WTC11 (cell line): ENCODE measurements at regions not wholly inside any gene's neighbourhood (a gene's known extent, or its start where the extent isn't known, plus 50 kb on each side); places are given as distances from the start of the nearest gene placed in this dataset.

Experiments
- ATAC-seq: fragments of 200-7000 bp; cut with Tn5 transposase; 2 replicates; pipeline ENCODE4 v1.10.0; 2021; ENCODE audit warnings: mild to moderate bottlenecking, moderate library complexity
- CTCF ChIA-PET: fragments of 300-600 bp; sonication (Branson Sonifier 250); formaldehyde crosslinking; loops from one replicate; lab custom pipeline; 2021; ENCODE audit warnings: antibody characterized with exemption; lab: Charles Lee
- POLR2A ChIA-PET: fragments of 350-600 bp; sonication (Branson Sonifier 250); formaldehyde crosslinking; loops from one replicate; lab custom pipeline; 2021; ENCODE audit warnings: antibody characterized with exemption; lab: Charles Lee
- DNase-seq: peaks from one replicate; pipeline ENCODE4 v3.0.0; 2021; ENCODE audit warnings: low spot score
- H3K27ac Mint-ChIP-seq: 2 replicates; pipeline ENCODE4 v1.8.0; 2021; ENCODE audit warnings: mixed read lengths
- H3K27me3 Mint-ChIP-seq: 2 replicates; pipeline ENCODE4 v1.8.0; 2021; ENCODE audit warnings: low read depth, mild to moderate bottlenecking, moderate library complexity, mixed read lengths
- H3K36me3 Mint-ChIP-seq: 2 replicates; pipeline ENCODE4 v1.8.0; 2021; ENCODE audit warnings: mixed read lengths
- H3K4me1 Mint-ChIP-seq: 2 replicates; pipeline ENCODE4 v1.8.0; 2022; ENCODE audit warnings: mixed read lengths
- H3K4me3 Mint-ChIP-seq: 2 replicates; pipeline ENCODE4 v1.8.0; 2021; ENCODE audit warnings: mild to moderate bottlenecking, moderate library complexity, mixed read lengths
- H3K9me3 Mint-ChIP-seq: 2 replicates; pipeline ENCODE4 v1.8.0; 2021; ENCODE audit warnings: mixed read lengths
- EMX1 ChIP-seq: fragments of 250-450 bp; sonication (Bioruptor Pico); IDR thresholded peaks from 2 replicates; pipeline ENCODE4 v1.8.0; 2021; ENCODE audit warnings: mild to moderate bottlenecking
- ESRRA ChIP-seq: sonication (generic); formaldehyde crosslinking; IDR thresholded peaks from 2 replicates; pipeline ENCODE4 v1.8.1; 2022; ENCODE audit warnings: mild to moderate bottlenecking, missing genetic modification reagents, borderline replicate concordance
- FOXP1 ChIP-seq: sonication (generic); formaldehyde crosslinking; IDR thresholded peaks from 2 replicates; pipeline ENCODE4 v1.8.0; 2022; ENCODE audit warnings: missing genetic modification reagents, mild to moderate bottlenecking, moderate library complexity, borderline replicate concordance
- JAZF1 ChIP-seq: fragments of 250-450 bp; sonication (Bioruptor Pico); IDR thresholded peaks from 2 replicates; pipeline ENCODE4 v1.9.0; 2021; ENCODE audit warnings: moderate library complexity, mild to moderate bottlenecking, inconsistent platforms
- MXD4 ChIP-seq: fragments of 250-450 bp; sonication (Bioruptor Pico); IDR thresholded peaks from 2 replicates; pipeline ENCODE4 v1.8.0; 2021; ENCODE audit warnings: mild to moderate bottlenecking, moderate library complexity, borderline replicate concordance
- MYBL2 ChIP-seq: sonication (generic); formaldehyde crosslinking; IDR thresholded peaks from 2 replicates; pipeline ENCODE4 v1.8.1; 2023; ENCODE audit warnings: mild to moderate bottlenecking, moderate library complexity, missing genetic modification reagents
- NR1H2 ChIP-seq: sonication (generic); formaldehyde crosslinking; IDR thresholded peaks from 2 replicates; pipeline ENCODE4 v1.9.0; 2021; ENCODE audit warnings: mild to moderate bottlenecking, moderate library complexity, missing genetic modification reagents
- NR2C2 ChIP-seq: sonication (generic); formaldehyde crosslinking; IDR thresholded peaks from 2 replicates; pipeline ENCODE4 v1.8.0; 2022; ENCODE audit warnings: mild to moderate bottlenecking, missing genetic modification reagents
- NR3C1 ChIP-seq: sonication (generic); formaldehyde crosslinking; conservative IDR thresholded peaks from 2 replicates; pipeline ENCODE4 v1.8.1; 2023; ENCODE audit warnings: low read depth, mild to moderate bottlenecking, missing genetic modification reagents
- SMAD3 ChIP-seq: sonication (generic); formaldehyde crosslinking; IDR thresholded peaks from 2 replicates; pipeline ENCODE4 v1.8.0; 2022; ENCODE audit warnings: missing genetic modification reagents, mild to moderate bottlenecking, borderline replicate concordance
- ZNF138 ChIP-seq: sonication (generic); formaldehyde crosslinking; conservative IDR thresholded peaks from 2 replicates; pipeline ENCODE4 v1.8.1; 2022; ENCODE audit warnings: mild to moderate bottlenecking, moderate library complexity, missing genetic modification reagents
- ZNF219 ChIP-seq: sonication (generic); formaldehyde crosslinking; IDR thresholded peaks from 2 replicates; pipeline ENCODE4 v1.8.0; 2023; ENCODE audit warnings: missing genetic modification reagents, mild to moderate bottlenecking, borderline replicate concordance
- ZNF263 ChIP-seq: sonication (generic); formaldehyde crosslinking; IDR thresholded peaks from 2 replicates; pipeline ENCODE4 v1.8.1; 2022; ENCODE audit warnings: low read depth, mild to moderate bottlenecking, moderate library complexity, missing genetic modification reagents
- TF ChIP-seq, protein P1 (sequence below): sonication (generic); formaldehyde crosslinking; IDR thresholded peaks from 2 replicates; pipeline ENCODE4 v1.8.1; 2022; ENCODE audit warnings: missing genetic modification reagents, borderline replicate concordance
- TF ChIP-seq, protein P2 (sequence below): fragments of 200-600 bp; IDR thresholded peaks from 2 replicates; pipeline ENCODE4 v1.8.0; 2022; ENCODE audit warnings: antibody characterized with exemption
- TF ChIP-seq, protein P3 (sequence below): sonication (generic); formaldehyde crosslinking; IDR thresholded peaks from 2 replicates; pipeline ENCODE4 v1.8.1; 2023; ENCODE audit warnings: mild to moderate bottlenecking, missing genetic modification reagents
- TF ChIP-seq, protein P4 (sequence below): sonication (generic); formaldehyde crosslinking; IDR thresholded peaks from 2 replicates; pipeline ENCODE4 v1.8.0; 2022; ENCODE audit warnings: mild to moderate bottlenecking, missing genetic modification reagents
- TF ChIP-seq, protein P5 (sequence below): sonication (generic); formaldehyde crosslinking; IDR thresholded peaks from 2 replicates; pipeline ENCODE4 v1.8.1; 2022; ENCODE audit warnings: mild to moderate bottlenecking, missing genetic modification reagents, moderate library complexity, borderline replicate concordance

DNA sequence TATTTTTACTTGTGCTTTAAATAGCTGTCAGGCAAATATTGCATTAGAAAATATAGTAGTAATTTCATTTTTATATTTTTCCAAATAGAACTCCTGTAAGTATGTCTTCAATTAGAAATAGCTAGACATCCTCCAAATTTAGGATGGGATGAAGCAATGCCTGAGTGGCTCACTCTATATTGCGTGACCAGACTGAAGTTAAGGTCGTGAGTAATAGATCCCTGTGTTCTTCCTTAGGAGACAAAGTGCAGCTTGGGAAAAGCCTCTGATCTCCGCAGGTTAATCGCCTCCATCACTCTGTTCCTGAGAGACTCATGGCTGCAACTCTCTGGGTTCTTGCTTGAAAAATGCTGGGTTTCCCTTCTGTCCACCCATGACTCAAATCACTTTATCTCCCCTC lies 484.8 kb upstream of the ANKRD30A start:
- TF ChIP-seq ESRRA (CRISPR knock-in tag): no peak
- no peak for TF ChIP-seq NR1H2 (CRISPR knock-in tag)
- no peak for TF ChIP-seq ZNF263 (CRISPR knock-in tag)
- TF ChIP-seq FOXP1: no peak
- no peak for TF ChIP-seq MYBL2
- no peak for TF ChIP-seq NR2C2 (CRISPR knock-in tag)
- TF ChIP-seq ZNF138: no peak
- TF ChIP-seq, protein P1, sequence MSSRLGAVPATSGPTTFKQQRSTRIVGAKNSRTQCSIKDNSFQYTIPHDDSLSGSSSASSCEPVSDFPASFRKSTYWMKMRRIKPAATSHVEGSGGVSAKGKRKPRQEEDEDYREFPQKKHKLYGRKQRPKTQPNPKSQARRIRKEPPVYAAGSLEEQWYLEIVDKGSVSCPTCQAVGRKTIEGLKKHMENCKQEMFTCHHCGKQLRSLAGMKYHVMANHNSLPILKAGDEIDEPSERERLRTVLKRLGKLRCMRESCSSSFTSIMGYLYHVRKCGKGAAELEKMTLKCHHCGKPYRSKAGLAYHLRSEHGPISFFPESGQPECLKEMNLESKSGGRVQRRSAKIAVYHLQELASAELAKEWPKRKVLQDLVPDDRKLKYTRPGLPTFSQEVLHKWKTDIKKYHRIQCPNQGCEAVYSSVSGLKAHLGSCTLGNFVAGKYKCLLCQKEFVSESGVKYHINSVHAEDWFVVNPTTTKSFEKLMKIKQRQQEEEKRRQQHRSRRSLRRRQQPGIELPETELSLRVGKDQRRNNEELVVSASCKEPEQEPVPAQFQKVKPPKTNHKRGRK (CRISPR knock-in tag): no peak
- TF ChIP-seq SMAD3 (CRISPR knock-in tag): no peak
- TF ChIP-seq, protein P2, sequence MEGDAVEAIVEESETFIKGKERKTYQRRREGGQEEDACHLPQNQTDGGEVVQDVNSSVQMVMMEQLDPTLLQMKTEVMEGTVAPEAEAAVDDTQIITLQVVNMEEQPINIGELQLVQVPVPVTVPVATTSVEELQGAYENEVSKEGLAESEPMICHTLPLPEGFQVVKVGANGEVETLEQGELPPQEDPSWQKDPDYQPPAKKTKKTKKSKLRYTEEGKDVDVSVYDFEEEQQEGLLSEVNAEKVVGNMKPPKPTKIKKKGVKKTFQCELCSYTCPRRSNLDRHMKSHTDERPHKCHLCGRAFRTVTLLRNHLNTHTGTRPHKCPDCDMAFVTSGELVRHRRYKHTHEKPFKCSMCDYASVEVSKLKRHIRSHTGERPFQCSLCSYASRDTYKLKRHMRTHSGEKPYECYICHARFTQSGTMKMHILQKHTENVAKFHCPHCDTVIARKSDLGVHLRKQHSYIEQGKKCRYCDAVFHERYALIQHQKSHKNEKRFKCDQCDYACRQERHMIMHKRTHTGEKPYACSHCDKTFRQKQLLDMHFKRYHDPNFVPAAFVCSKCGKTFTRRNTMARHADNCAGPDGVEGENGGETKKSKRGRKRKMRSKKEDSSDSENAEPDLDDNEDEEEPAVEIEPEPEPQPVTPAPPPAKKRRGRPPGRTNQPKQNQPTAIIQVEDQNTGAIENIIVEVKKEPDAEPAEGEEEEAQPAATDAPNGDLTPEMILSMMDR: no peak
- TF ChIP-seq MXD4 (CRISPR knock-in tag): no peak
- no peak for TF ChIP-seq ZNF219 (CRISPR knock-in tag)
- TF ChIP-seq, protein P3, sequence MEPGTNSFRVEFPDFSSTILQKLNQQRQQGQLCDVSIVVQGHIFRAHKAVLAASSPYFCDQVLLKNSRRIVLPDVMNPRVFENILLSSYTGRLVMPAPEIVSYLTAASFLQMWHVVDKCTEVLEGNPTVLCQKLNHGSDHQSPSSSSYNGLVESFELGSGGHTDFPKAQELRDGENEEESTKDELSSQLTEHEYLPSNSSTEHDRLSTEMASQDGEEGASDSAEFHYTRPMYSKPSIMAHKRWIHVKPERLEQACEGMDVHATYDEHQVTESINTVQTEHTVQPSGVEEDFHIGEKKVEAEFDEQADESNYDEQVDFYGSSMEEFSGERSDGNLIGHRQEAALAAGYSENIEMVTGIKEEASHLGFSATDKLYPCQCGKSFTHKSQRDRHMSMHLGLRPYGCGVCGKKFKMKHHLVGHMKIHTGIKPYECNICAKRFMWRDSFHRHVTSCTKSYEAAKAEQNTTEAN (CRISPR knock-in tag): no peak
- H3K4me3 Mint-ChIP-seq: no peak overlapping the region
- POLR2A ChIA-PET: interaction anchor here (0.7 kb wide), 2 partner anchors 274 to 644 kb away, joined by 5 to 9 read pairs; no protein-coding TSS in a partner anchor
- ATAC-seq: no peak
- H3K4me1 Mint-ChIP-seq: peaks cover 9% of the 10 kb centered on the region
- H3K9me3 Mint-ChIP-seq: peaks cover 7% of the 10 kb centered on the region
- no peak for DNase-seq
- H3K27me3 Mint-ChIP-seq: no peaks in the 10 kb centered on the region
- H3K27ac Mint-ChIP-seq: no peak overlapping the region
- CTCF ChIA-PET: no interaction called here
- H3K36me3 Mint-ChIP-seq: no peaks in the 10 kb centered on the region

DNA sequence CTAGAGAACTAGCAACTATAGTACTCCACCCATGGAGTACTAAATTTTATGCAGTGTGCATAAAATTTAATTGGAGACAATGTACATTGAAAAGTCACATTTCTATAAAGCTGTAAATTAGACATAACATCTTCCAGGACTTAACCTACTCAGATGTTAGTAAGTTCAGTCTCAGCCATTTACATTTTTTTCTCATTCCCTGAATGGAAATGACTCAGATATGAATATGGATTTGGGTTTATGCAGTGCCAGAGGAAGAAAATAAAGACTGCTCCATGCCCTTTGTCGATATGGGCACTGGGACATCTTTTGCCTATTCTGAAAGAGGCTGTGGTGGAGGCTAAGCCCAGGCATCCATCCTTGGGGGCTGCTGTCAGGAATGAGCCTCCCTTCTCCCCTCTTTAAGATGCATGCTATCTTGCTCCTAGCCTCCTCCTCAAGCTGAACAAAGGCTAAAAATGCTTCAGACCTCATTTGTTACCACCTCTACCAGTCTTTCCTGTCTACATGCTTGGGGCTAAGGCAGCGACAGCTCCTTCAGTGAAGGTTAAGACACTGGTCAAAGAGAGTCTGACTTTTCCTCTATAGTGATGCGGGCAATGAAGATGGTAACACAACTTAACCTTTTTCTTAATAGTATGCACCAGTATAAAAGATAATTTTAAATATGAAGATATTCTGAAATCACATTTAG lies 486.8 kb upstream of the ANKRD30A start:
- H3K36me3 Mint-ChIP-seq: no peaks in the 10 kb centered on the region
- no peak for DNase-seq
- no peak overlapping the region for H3K27ac Mint-ChIP-seq
- TF ChIP-seq EMX1 (CRISPR knock-in tag) (no peak), JAZF1 (CRISPR knock-in tag) (no peak), NR3C1 (CRISPR knock-in tag) (no peak)
- TF ChIP-seq, protein P4, sequence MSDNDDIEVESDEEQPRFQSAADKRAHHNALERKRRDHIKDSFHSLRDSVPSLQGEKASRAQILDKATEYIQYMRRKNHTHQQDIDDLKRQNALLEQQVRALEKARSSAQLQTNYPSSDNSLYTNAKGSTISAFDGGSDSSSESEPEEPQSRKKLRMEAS: no peak
- TF ChIP-seq, protein P5, sequence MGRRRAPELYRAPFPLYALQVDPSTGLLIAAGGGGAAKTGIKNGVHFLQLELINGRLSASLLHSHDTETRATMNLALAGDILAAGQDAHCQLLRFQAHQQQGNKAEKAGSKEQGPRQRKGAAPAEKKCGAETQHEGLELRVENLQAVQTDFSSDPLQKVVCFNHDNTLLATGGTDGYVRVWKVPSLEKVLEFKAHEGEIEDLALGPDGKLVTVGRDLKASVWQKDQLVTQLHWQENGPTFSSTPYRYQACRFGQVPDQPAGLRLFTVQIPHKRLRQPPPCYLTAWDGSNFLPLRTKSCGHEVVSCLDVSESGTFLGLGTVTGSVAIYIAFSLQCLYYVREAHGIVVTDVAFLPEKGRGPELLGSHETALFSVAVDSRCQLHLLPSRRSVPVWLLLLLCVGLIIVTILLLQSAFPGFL (CRISPR knock-in tag): no peak
- POLR2A ChIA-PET: no interaction called here
- CTCF ChIA-PET: no interaction called here
- H3K4me3 Mint-ChIP-seq: no peak overlapping the region
- peaks cover 7% of the 10 kb centered on the region for H3K9me3 Mint-ChIP-seq
- no peaks in the 10 kb centered on the region for H3K4me1 Mint-ChIP-seq
- no peak for ATAC-seq
- no peaks in the 10 kb centered on the region for H3K27me3 Mint-ChIP-seq
